Type B pancreatic cell (in vitro differentiated cells): ENCODE measurements at regions not wholly inside any gene's neighbourhood (a gene's known extent, or its start where the extent isn't known, plus 50 kb on each side); places are given as distances from the start of the nearest gene placed in this dataset.

Source experiments
- DNase-seq: peaks from one replicate; pipeline ENCODE4 v3.0.0; 2021; ENCODE audit warnings: mixed read lengths; ENCODE audit not compliant: unreplicated experiment; ENCODE audit errors: extremely low spot score
- H3K27ac Mint-ChIP-seq: 2 replicates; pipeline ENCODE4 v1.8.0; 2021; ENCODE audit warnings: mild to moderate bottlenecking, mixed read lengths
- H3K27me3 Mint-ChIP-seq: 2 replicates; pipeline ENCODE4 v1.8.0; 2021; ENCODE audit warnings: mixed read lengths
- H3K36me3 Mint-ChIP-seq: 2 replicates; pipeline ENCODE4 v1.8.0; 2021; ENCODE audit warnings: mixed read lengths
- H3K4me1 Mint-ChIP-seq: one replicate; pipeline ENCODE4 v1.8.0; 2021; ENCODE audit warnings: mixed read lengths; ENCODE audit not compliant: unreplicated experiment
- H3K4me3 Mint-ChIP-seq: 2 replicates; pipeline ENCODE4 v1.8.0; 2021; ENCODE audit warnings: mild to moderate bottlenecking, mixed read lengths
- H3K9me3 Mint-ChIP-seq: 2 replicates; pipeline ENCODE4 v1.8.0; 2021; ENCODE audit warnings: mixed read lengths
- CTCF ChIP-seq: fragments of 200-600 bp; sonication (generic); conservative IDR thresholded peaks from 2 replicates; pipeline ENCODE4 v1.5.0; 2021; ENCODE audit warnings: antibody characterized with exemption, mild to moderate bottlenecking

GRCh38 chr11:23764286-23764685, 732.6 kb upstream of the LUZP2 start:
- DNase-seq, result no peak
- H3K4me1 Mint-ChIP-seq, result no peaks in the 10 kb centered on the region
- TF ChIP-seq CTCF, result no peak
- no peaks in the 10 kb centered on the region for H3K36me3 Mint-ChIP-seq
- H3K27me3 Mint-ChIP-seq, result no peaks in the 10 kb centered on the region
- no peaks in the 10 kb centered on the region for H3K9me3 Mint-ChIP-seq
- no peak overlapping the region for H3K27ac Mint-ChIP-seq
- H3K4me3 Mint-ChIP-seq, result no peak overlapping the region

DNA sequence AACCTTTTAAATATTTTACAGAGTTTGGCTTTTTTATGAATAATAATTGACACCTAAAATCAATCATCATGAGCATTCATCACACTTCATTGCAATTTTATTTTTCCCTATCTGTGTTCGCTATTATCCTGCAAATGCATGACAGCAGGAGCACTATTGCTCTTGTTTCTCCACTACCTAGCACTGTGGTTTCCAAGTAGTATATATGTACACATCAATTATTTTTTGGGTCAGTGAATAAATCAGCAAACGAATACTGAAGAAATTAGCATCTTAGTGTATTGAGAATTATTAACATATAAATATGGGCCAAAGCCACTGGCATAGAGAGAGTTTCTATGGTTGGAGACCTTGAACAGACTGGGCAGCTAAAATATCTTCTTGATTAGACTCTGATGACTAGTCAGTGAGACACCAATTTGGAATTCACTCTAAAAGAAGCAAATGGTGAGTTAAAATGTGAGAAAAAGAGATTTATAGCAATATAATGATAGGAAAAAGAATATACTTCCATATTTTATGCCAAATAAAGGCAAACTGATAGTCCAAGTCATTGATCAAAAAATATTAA, 731.1 kb upstream of the LUZP2 start:
- Mint-ChIP-seq H3K9me3 (no peaks in the 10 kb centered on the region), H3K36me3 (no peaks in the 10 kb centered on the region)

DNA sequence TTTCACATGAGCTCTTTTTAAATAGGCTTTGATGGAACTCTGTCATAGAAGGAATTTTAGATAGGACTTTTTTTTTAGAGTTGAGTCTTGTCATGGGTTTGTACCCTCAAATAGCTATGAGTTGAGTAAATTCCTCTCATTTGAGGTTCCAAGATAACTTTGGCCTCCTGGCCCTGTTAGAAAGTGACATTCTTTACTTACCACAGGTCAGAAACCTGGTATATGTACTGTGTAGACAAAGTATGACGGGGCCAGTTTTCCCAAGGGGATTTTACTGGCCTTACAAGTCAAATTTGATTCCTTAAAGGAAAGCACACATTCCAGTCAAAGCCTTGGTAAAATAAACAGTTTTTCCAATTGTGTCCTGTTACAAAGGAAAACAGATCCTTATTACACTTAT, 729.3 kb upstream of the LUZP2 start:
- DNase-seq, result no peak
- H3K9me3 Mint-ChIP-seq, result no peaks in the 10 kb centered on the region
- H3K4me3 Mint-ChIP-seq, result no peak overlapping the region
- no peaks in the 10 kb centered on the region for H3K4me1 Mint-ChIP-seq
- H3K36me3 Mint-ChIP-seq, result no peaks in the 10 kb centered on the region
- H3K27me3 Mint-ChIP-seq, result no peaks in the 10 kb centered on the region
- TF ChIP-seq CTCF, result no peak
- H3K27ac Mint-ChIP-seq, result no peak overlapping the region

More for the DNA sequence above, 731.1 kb upstream of the LUZP2 start:
- H3K4me3 Mint-ChIP-seq, result no peak overlapping the region
- no peak overlapping the region for H3K27ac Mint-ChIP-seq
- TF ChIP-seq CTCF, result no peak
- H3K27me3 Mint-ChIP-seq, result no peaks in the 10 kb centered on the region
- DNase-seq, result no peak
- no peaks in the 10 kb centered on the region for H3K4me1 Mint-ChIP-seq

DNA sequence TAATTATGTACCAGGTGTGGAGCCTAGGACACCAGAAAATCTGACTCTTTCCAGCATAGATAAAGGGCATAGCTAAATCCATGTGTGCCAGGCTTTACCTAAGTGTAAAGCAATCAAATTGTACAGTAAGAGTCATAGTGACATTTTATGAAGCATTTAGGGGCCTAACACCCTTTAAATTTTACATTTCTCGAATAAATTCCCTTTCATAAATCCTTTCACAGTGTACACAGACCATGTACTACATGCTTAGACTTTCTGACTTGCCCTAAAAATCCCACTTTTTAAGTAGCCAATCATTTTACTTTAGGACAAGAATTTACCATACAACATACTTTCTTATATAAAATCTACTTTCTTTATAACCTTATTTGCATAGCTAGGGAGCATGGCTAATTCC, 727.6 kb upstream of the LUZP2 start:
- no peaks in the 10 kb centered on the region for H3K9me3 Mint-ChIP-seq
- H3K27me3 Mint-ChIP-seq, result no peaks in the 10 kb centered on the region
- H3K36me3 Mint-ChIP-seq, result no peaks in the 10 kb centered on the region
- no peak overlapping the region for H3K27ac Mint-ChIP-seq
- no peak overlapping the region for H3K4me3 Mint-ChIP-seq
- H3K4me1 Mint-ChIP-seq, result no peaks in the 10 kb centered on the region
- DNase-seq, result no peak
- TF ChIP-seq CTCF, result no peak

DNA sequence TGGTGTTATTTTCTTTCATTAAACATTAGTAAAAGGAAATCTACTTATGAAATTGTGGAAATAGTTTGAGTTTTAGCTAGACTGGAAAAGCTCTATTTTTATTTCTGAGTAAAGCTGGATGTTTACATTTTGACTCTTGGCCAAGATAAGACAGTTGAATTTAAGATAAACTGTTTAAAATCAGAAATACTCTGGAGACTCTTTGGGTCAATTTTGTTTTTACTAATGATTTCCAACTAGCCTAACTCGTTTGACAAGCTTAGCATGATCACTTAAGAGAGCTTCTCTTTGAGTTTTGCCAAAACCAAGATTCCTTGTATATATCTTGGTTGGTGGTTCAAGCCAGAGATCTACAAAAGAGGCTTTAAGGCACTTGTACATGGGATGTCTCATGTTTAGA, 724.8 kb upstream of the LUZP2 start:
- Mint-ChIP-seq H3K4me1 (no peaks in the 10 kb centered on the region), H3K27ac (no peak overlapping the region), H3K4me3 (no peak overlapping the region), H3K27me3 (no peaks in the 10 kb centered on the region), H3K36me3 (no peaks in the 10 kb centered on the region), H3K9me3 (no peaks in the 10 kb centered on the region)
- no peak for DNase-seq
- TF ChIP-seq CTCF, result no peak

- DNase-seq, result no peak
- no peak for TF ChIP-seq CTCF
- no peak overlapping the region for H3K4me3 Mint-ChIP-seq
- H3K4me1 Mint-ChIP-seq, result no peaks in the 10 kb centered on the region
- H3K27me3 Mint-ChIP-seq, result no peaks in the 10 kb centered on the region
- H3K27ac Mint-ChIP-seq, result no peak overlapping the region
- H3K9me3 Mint-ChIP-seq, result no peaks in the 10 kb centered on the region
- no peaks in the 10 kb centered on the region for H3K36me3 Mint-ChIP-seq
Observed at GRCh38 chr11:23778971-23779370, 717.9 kb upstream of the LUZP2 start.
